Left lung (tissue), 4 donors: ENCODE measurements at regions not wholly inside any gene's neighbourhood (a gene's known extent, or its start where the extent isn't known, plus 50 kb on each side); places are given as distances from the start of the nearest gene placed in this dataset.

Source experiments
- ATAC-seq: fragments of 200-7000 bp; cut with Tn5 transposase; one replicate; pipeline ENCODE4 v1.9.1; 2020; ENCODE audit warnings: moderate library complexity
- DNase-seq, 4 donors: peaks; one replicate each; pipeline ENCODE4 v3.0.0-alpha.2; 2013 to 2020
- H3K27ac ChIP-seq, 2 donors: fragments of 200-600 bp; sonication (generic) in 1 of 2; one replicate each; pipeline versions ENCODE4 v1.5.0 to v1.8.0; 2020 to 2021
- H3K27me3 ChIP-seq, 2 donors: fragments of 200-600 bp; sonication (generic) in 1 of 2; one replicate each; pipeline versions ENCODE4 v1.5.0 to v1.8.0; 2020 to 2021
- H3K36me3 ChIP-seq, 2 donors: fragments of 200-600 bp; sonication (generic) in 1 of 2; one replicate each; pipeline versions ENCODE4 v1.5.0 to v1.8.0; 2020 to 2021
- H3K4me1 ChIP-seq, 2 donors: fragments of 200-600 bp; one replicate each; pipeline ENCODE4 v1.8.0; 2021
- H3K4me3 ChIP-seq, 2 donors: fragments of 200-600 bp; sonication (generic) in 1 of 2; one replicate each; pipeline versions ENCODE4 v1.5.0 to v1.8.0; 2020 to 2021; ENCODE audit warnings: mild to moderate bottlenecking in 1 of 2
- H3K9me3 ChIP-seq, 2 donors: fragments of 200-600 bp; sonication (generic) in 1 of 2; one replicate each; pipeline versions ENCODE4 v1.5.0 to v1.8.0; 2020 to 2021
- intact Hi-C, 2 donors: fragments of 100-400 bp; cut with DNase I; formaldehyde crosslinking; loops; one replicate each; pipeline versions ENCODE4 v1.11.2 to v1.14.2; 2022
- TF ChIP-seq, protein P1 (sequence below), 2 donors: fragments of 200-600 bp; sonication (generic) in 1 of 2; IDR thresholded peaks; one replicate each; pipeline versions ENCODE4 v1.5.0 to v1.8.0; 2021; ENCODE audit warnings: antibody characterized with exemption in 2 of 2
- donor health status: DM: no; HTN: yes; CAD: no.
- donor health status: DM: no; HTN: no; CAD: no.

DNA sequence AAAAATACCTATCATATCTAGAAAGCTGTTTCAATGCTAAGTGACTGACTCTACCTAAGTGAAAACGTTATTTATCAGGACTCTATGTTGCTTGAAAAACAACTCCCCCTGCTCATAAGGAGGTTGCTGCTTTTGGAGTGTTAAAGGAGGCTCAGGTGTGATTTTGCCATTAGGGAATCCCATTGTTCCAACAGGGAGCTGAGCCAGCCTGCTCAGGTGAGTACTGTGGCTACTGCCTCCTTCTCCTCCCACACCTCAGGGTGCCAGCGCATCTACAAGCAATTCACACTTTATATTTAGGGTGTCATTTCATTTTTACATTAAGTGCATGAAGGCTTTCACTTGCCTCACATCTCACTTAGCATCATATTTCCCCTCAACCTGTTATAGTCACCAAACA is 84.7 kb downstream of the SEM1 start:
- Histone ChIP-seq H3K9me3 (peaks cover 0 to 14% of the 10 kb centered on the region in 2 donors), H3K4me1 (no peaks in the 10 kb centered on the region), H3K27ac (no peak overlapping the region), H3K36me3 (no peaks in the 10 kb centered on the region), H3K4me3 (no peak overlapping the region), H3K27me3 (no peaks in the 10 kb centered on the region)
- no peak for DNase-seq
- no peak for ATAC-seq
- intact Hi-C loops = no loop called here
- TF ChIP-seq, protein P1, sequence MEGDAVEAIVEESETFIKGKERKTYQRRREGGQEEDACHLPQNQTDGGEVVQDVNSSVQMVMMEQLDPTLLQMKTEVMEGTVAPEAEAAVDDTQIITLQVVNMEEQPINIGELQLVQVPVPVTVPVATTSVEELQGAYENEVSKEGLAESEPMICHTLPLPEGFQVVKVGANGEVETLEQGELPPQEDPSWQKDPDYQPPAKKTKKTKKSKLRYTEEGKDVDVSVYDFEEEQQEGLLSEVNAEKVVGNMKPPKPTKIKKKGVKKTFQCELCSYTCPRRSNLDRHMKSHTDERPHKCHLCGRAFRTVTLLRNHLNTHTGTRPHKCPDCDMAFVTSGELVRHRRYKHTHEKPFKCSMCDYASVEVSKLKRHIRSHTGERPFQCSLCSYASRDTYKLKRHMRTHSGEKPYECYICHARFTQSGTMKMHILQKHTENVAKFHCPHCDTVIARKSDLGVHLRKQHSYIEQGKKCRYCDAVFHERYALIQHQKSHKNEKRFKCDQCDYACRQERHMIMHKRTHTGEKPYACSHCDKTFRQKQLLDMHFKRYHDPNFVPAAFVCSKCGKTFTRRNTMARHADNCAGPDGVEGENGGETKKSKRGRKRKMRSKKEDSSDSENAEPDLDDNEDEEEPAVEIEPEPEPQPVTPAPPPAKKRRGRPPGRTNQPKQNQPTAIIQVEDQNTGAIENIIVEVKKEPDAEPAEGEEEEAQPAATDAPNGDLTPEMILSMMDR (IDR thresholded peaks at IDR 0.05) = no peak

DNA sequence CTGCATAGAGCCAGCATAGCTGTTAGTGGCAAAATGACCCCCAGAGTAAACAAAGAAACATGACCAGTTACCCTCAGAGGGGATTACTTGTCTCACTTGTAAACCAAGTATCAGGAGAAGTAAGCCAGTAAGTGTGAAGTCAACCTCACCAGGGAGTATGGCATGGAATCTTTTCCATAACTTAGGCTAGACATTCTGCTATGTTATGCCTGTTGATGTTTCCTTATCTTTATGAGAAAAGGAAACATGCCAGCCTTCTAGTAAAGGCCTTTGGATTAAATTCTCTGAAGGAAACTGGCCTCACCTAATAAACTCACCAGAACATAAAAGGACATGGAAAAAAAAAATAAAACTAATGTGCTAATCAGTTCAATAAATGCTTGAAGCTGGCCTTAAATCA is 87.7 kb downstream of the SEM1 start:
- Histone ChIP-seq H3K4me3 (no peak overlapping the region), H3K27ac (no peak overlapping the region), H3K4me1 (no peaks in the 10 kb centered on the region), H3K9me3 (peaks cover 0 to 32% of the 10 kb centered on the region in 2 donors), H3K27me3 (no peaks in the 10 kb centered on the region), H3K36me3 (no peaks in the 10 kb centered on the region)
- intact Hi-C loops = no loop called here
- TF ChIP-seq, protein P1 (IDR thresholded peaks at IDR 0.05) = no peak
- DNase-seq (no peak), ATAC-seq (no peak)

DNA sequence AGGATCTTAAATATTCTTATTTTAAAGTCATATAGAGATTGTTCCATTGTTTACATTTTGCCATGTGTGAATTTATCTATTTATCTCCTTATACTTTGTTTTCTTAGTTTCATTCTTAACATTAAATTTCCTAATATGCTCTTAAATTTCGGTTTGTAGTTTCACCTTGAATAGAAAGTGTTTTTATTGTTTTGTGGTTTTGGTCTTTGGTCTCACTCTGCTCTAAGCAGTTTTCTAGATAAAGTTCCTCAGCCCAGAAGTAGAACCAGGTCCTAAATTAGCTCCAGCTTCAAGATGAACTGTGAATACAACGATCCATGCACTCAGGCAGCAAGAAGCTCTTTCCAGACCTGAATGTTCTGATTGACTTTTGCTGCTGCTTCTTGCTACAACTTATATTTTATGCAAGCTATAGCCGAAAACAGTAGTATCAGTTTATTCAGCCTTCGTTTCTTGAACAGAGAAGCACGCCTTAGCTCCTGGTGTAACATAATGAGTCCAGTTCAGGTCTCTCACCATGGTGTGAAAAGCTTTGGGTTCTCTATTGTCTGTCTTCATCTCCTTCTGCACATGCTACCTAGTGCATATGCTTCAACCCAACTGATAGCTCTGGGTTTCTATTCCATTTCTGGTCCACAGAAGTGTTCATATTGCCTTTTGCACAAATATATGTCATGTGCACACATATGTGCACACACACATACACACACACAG is 95.3 kb downstream of the SEM1 start:
- TF ChIP-seq, protein P1 (IDR thresholded peaks at IDR 0.05) = no peak
- ATAC-seq = no peak

DNA sequence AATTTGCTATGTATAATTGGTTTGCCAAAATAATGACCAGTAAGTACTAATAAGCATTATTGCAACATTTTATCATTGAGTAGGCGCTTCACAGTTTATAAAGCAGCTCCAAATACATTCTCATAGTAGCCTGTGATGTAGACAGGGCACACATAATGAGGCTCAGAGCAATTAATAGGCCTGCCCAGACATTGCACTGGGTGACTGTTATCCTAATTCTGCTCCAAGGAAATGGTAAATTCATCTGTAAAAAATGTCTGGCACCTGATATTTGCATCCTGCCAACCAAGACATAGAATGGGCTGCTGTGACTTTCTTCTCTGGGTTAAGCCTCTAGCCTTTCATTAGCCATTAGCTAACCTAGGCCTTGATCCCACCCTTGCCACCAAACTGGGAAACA is 97.6 kb downstream of the SEM1 start:
- TF ChIP-seq, protein P1 (IDR thresholded peaks at IDR 0.05) = no peak
- no peaks in the 10 kb centered on the region for H3K36me3 ChIP-seq
- intact Hi-C loops = no loop called here

More for the DNA sequence above, 95.3 kb downstream of the SEM1 start:
- Histone ChIP-seq H3K9me3 (peaks cover 0 to 12% of the 10 kb centered on the region in 2 donors), H3K4me3 (no peak overlapping the region), H3K27ac (no peak overlapping the region), H3K27me3 (no peaks in the 10 kb centered on the region), H3K4me1 (no peaks in the 10 kb centered on the region), H3K36me3 (no peaks in the 10 kb centered on the region)
- intact Hi-C loops = no loop called here
- no peak for DNase-seq

DNA sequence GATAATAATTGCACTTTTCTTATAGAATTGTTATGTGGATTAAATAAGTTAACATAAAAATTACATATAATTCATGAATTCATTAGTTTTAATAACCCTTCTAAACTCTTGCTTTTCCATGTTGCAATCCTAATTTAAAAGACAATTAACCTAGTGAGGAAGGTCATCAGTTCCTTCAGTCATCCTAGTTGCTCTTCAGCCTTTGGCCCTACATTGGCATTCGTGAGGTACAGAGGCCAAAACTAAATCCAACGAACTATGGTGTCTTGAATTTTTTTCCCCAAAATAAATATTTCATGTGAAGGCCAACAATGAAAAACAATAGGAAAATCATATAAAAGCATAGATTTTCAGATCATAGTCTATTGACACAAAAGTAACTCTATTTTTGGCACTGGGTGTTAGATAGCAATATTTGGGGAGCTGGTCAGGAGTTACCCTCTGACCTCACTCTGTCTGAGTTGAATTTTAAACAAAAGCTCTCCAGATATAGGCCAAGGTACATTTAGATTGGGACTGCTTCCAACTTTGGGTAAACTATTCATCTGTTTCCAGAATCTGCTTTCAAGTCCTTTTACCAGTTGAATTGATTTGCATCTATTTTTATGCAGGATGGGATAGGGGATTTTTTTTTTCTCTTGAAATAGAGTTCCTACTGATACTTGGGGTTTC is 104.5 kb downstream of the SEM1 start:
- Histone ChIP-seq H3K4me3 (no peak overlapping the region), H3K4me1 (no peaks in the 10 kb centered on the region), H3K27ac (no peak overlapping the region), H3K36me3 (no peaks in the 10 kb centered on the region), H3K27me3 (no peaks in the 10 kb centered on the region), H3K9me3 (no peaks in the 10 kb centered on the region)
- DNase-seq (no peak), ATAC-seq (no peak)
- intact Hi-C loops = no loop called here
- TF ChIP-seq, protein P1 (IDR thresholded peaks at IDR 0.05) = no peak

More for the DNA sequence above, 97.6 kb downstream of the SEM1 start:
- Histone ChIP-seq H3K27ac (no peak overlapping the region), H3K4me3 (no peak overlapping the region), H3K9me3 (no peaks in the 10 kb centered on the region), H3K4me1 (no peaks in the 10 kb centered on the region), H3K27me3 (no peaks in the 10 kb centered on the region)
- no peak for DNase-seq
- ATAC-seq = no peak
